ENCODE measurements at regions not wholly inside any gene's neighbourhood (a gene's known extent, or its start where the extent isn't known, plus 50 kb on each side); places are given as distances from the start of the nearest gene placed in this dataset.

DNA sequence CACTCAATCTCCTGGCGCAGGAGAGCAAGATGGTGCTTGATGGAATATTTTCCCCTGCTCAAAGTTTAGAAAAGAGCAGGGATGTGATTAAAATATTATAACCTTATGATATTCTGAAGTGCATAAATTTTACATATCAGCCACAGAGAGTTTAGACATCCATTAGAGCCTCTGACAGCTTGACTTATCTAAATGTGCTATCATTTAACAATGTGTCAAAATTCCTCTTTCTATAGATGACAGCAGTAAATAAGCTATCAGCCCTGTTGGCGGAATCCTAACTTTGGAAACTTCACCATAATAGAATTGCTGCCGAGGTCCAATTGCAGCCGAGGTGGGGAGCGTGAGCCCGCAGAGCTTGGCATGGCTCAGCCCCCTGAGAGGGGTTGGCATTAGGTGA is 117.7 kb upstream of the MYL2 start:
- Histone ChIP-seq H3K4me3 (ENCODE audit: low read depth, low read length) (no peak overlapping the region), H3K9me3 (no peaks in the 10 kb centered on the region), H3K4me1 (peaks cover 6% of the 10 kb centered on the region; the same call in 1 of the 2 replicates), H3K36me3 (ENCODE audit: control insufficient read depth, insufficient read depth, low read length) (no peaks in the 10 kb centered on the region), H3K27me3 (replicated peaks; ENCODE audit: control insufficient read depth, insufficient read depth, low read length) (no peaks in the 10 kb centered on the region)
- H3K36me3 Mint-ChIP-seq (ENCODE audit: insufficient read depth, unreplicated experiment): no peaks in the 10 kb centered on the region
- H3K9me3 Mint-ChIP-seq (ENCODE audit: unreplicated experiment): no peaks in the 10 kb centered on the region
- no peak for DNase-seq
- ChIA-PET CTCF (interaction anchor here (1.2 kb wide), 1 partner anchor 135 kb away, joined by 3 read pairs; no protein-coding TSS in a partner anchor), POLR2A (no interaction called here)
- peaks cover 15% of the 10 kb centered on the region for H3K4me1 Mint-ChIP-seq (ENCODE audit: low read depth, unreplicated experiment)
- no peak overlapping the region for H3K4me3 Mint-ChIP-seq (ENCODE audit: unreplicated experiment)
- BruUV-seq (replicated peaks): no TSS peak
- intact Hi-C loops (cut with micrococcal nuclease; ENCODE audit: unreplicated experiment): no loop called here
- no peak overlapping the region for H3K27ac Mint-ChIP-seq (ENCODE audit: unreplicated experiment)
- TF ChIP-seq, protein P1, sequence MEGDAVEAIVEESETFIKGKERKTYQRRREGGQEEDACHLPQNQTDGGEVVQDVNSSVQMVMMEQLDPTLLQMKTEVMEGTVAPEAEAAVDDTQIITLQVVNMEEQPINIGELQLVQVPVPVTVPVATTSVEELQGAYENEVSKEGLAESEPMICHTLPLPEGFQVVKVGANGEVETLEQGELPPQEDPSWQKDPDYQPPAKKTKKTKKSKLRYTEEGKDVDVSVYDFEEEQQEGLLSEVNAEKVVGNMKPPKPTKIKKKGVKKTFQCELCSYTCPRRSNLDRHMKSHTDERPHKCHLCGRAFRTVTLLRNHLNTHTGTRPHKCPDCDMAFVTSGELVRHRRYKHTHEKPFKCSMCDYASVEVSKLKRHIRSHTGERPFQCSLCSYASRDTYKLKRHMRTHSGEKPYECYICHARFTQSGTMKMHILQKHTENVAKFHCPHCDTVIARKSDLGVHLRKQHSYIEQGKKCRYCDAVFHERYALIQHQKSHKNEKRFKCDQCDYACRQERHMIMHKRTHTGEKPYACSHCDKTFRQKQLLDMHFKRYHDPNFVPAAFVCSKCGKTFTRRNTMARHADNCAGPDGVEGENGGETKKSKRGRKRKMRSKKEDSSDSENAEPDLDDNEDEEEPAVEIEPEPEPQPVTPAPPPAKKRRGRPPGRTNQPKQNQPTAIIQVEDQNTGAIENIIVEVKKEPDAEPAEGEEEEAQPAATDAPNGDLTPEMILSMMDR (IDR thresholded peaks at IDR 0.05; ENCODE audit: insufficient read depth in 1 of 2, low read depth in 1 of 2, low read length in 1 of 2, severe bottlenecking in 1 of 2, unreplicated experiment in 1 of 2): no peak
- H3K27me3 Mint-ChIP-seq (ENCODE audit: insufficient read depth, unreplicated experiment): peaks cover 32% of the 10 kb centered on the region

- no peak overlapping the region for H3K4me3 ChIP-seq (ENCODE audit: low read depth, low read length)
- H3K9me3 Mint-ChIP-seq (ENCODE audit: unreplicated experiment): no peaks in the 10 kb centered on the region
- H3K36me3 Mint-ChIP-seq (ENCODE audit: insufficient read depth, unreplicated experiment): no peaks in the 10 kb centered on the region
- H3K4me1 Mint-ChIP-seq (ENCODE audit: low read depth, unreplicated experiment): peaks cover 15% of the 10 kb centered on the region
- CTCF ChIA-PET: interaction anchor here (1.2 kb wide), 1 partner anchor 136 kb away, joined by 3 read pairs; no protein-coding TSS in a partner anchor
- H3K27ac Mint-ChIP-seq (ENCODE audit: unreplicated experiment): no peak overlapping the region
- TF ChIP-seq, protein P1 (IDR thresholded peaks at IDR 0.05; ENCODE audit: insufficient read depth in 1 of 2, low read depth in 1 of 2, low read length in 1 of 2, severe bottlenecking in 1 of 2, unreplicated experiment in 1 of 2): no peak
- intact Hi-C loops (cut with micrococcal nuclease; ENCODE audit: unreplicated experiment): no loop called here
- H3K9me3 ChIP-seq: no peaks in the 10 kb centered on the region
- H3K36me3 ChIP-seq (ENCODE audit: control insufficient read depth, insufficient read depth, low read length): no peaks in the 10 kb centered on the region
- H3K27me3 ChIP-seq (replicated peaks; ENCODE audit: control insufficient read depth, insufficient read depth, low read length): no peaks in the 10 kb centered on the region
- BruUV-seq (replicated peaks): no TSS peak
- no peak for DNase-seq
- POLR2A ChIA-PET: no interaction called here
- H3K4me3 Mint-ChIP-seq (ENCODE audit: unreplicated experiment): peak overlapping the region; percentile 7
- peaks cover 6% of the 10 kb centered on the region; the same call in 1 of the 2 replicates for H3K4me1 ChIP-seq
- peaks cover 38% of the 10 kb centered on the region for H3K27me3 Mint-ChIP-seq (ENCODE audit: insufficient read depth, unreplicated experiment)
Observed at GRCh38 chr12:111037047-111037446, 116.7 kb upstream of the MYL2 start.

GRCh38 chr12:111035578-111036301 is 115.4 kb upstream of the MYL2 start:
- Mint-ChIP-seq H3K4me1 (ENCODE audit: low read depth, unreplicated experiment) (peaks cover 15% of the 10 kb centered on the region), H3K36me3 (ENCODE audit: insufficient read depth, unreplicated experiment) (no peaks in the 10 kb centered on the region), H3K27ac (ENCODE audit: unreplicated experiment) (no peak overlapping the region), H3K27me3 (ENCODE audit: insufficient read depth, unreplicated experiment) (peaks cover 38% of the 10 kb centered on the region), H3K4me3 (ENCODE audit: unreplicated experiment) (peak overlapping the region; percentile 41), H3K9me3 (ENCODE audit: unreplicated experiment) (no peaks in the 10 kb centered on the region)
- peaks cover 6% of the 10 kb centered on the region; the same call in 1 of the 2 replicates for H3K4me1 ChIP-seq
- no TSS peak for BruUV-seq (replicated peaks)
- no peaks in the 10 kb centered on the region for H3K36me3 ChIP-seq (ENCODE audit: control insufficient read depth, insufficient read depth, low read length)
- intact Hi-C loops (cut with micrococcal nuclease; ENCODE audit: unreplicated experiment): no loop called here
- H3K4me3 ChIP-seq (ENCODE audit: low read depth, low read length): no peak overlapping the region
- no peaks in the 10 kb centered on the region for H3K27me3 ChIP-seq (replicated peaks; ENCODE audit: control insufficient read depth, insufficient read depth, low read length)
- POLR2A ChIA-PET: no interaction called here
- CTCF ChIA-PET: no interaction called here
- TF ChIP-seq, protein P1 (IDR thresholded peaks at IDR 0.05; ENCODE audit: insufficient read depth in 1 of 2, low read depth in 1 of 2, low read length in 1 of 2, severe bottlenecking in 1 of 2, unreplicated experiment in 1 of 2): no peak
- H3K9me3 ChIP-seq: no peaks in the 10 kb centered on the region
- DNase-seq: no peak

All from Caco-2 (cell line).